ENCODE measurements at regions not wholly inside any gene's neighbourhood (a gene's known extent, or its start where the extent isn't known, plus 50 kb on each side); places are given as distances from the start of the nearest gene placed in this dataset.

GRCh38 chr16:73610160-73610559 is 562.2 kb upstream of the ZFHX3 start:
- no peak for DNase-seq (ENCODE audit: low read depth)

GRCh38 chr16:73608911-73609310 is 561.0 kb upstream of the ZFHX3 start:
- DNase-seq (ENCODE audit: low read depth) = no peak

- DNase-seq (ENCODE audit: low read depth) = no peak
Measured at GRCh38 chr16:73605309-73605708, 557.4 kb upstream of the ZFHX3 start.

GRCh38 chr16:73601911-73602310 is 554.0 kb upstream of the ZFHX3 start:
- no peak for DNase-seq (ENCODE audit: low read depth)

GRCh38 chr16:73599870-73600269 is 551.9 kb upstream of the ZFHX3 start:
- no peak for DNase-seq (ENCODE audit: low read depth)

- no peak for DNase-seq (ENCODE audit: low read depth)
Measured at GRCh38 chr16:73599351-73599750, 551.4 kb upstream of the ZFHX3 start.

- DNase-seq (ENCODE audit: low read depth) = no peak
Measured at GRCh38 chr16:73584157-73584556, 536.2 kb upstream of the ZFHX3 start.

- DNase-seq (ENCODE audit: low read depth) = no peak
Measured at GRCh38 chr16:73572135-73572828, 524.4 kb upstream of the ZFHX3 start.

- DNase-seq (ENCODE audit: low read depth) = no peak
Measured at GRCh38 chr16:73569266-73569980, 521.5 kb upstream of the ZFHX3 start.

GRCh38 chr16:73568769-73569168 is 520.8 kb upstream of the ZFHX3 start:
- no peak for DNase-seq (ENCODE audit: low read depth)

- DNase-seq (ENCODE audit: low read depth) = no peak
Measured at GRCh38 chr16:73565925-73566324, 518.0 kb upstream of the ZFHX3 start.

- no peak for DNase-seq (ENCODE audit: low read depth)
Measured at GRCh38 chr16:73565263-73565662, 517.3 kb upstream of the ZFHX3 start.

GRCh38 chr16:73563709-73564108 is 515.8 kb upstream of the ZFHX3 start:
- no peak for DNase-seq (ENCODE audit: low read depth)

- DNase-seq (ENCODE audit: low read depth) = no peak
Measured at GRCh38 chr16:73560497-73560896, 512.6 kb upstream of the ZFHX3 start.

- DNase-seq (ENCODE audit: low read depth) = no peak
Measured at GRCh38 chr16:73558219-73558618, 510.3 kb upstream of the ZFHX3 start.

- no peak for DNase-seq (ENCODE audit: low read depth)
Measured at GRCh38 chr16:73553941-73554660, 506.2 kb upstream of the ZFHX3 start.

GRCh38 chr16:73549984-73550631 is 502.2 kb upstream of the ZFHX3 start:
- DNase-seq (ENCODE audit: low read depth) = no peak

GRCh38 chr16:73547552-73548403 is 499.9 kb upstream of the ZFHX3 start:
- no peak for DNase-seq (ENCODE audit: low read depth)

- DNase-seq (ENCODE audit: low read depth) = no peak
Measured at GRCh38 chr16:73546341-73546845, 498.5 kb upstream of the ZFHX3 start.

- DNase-seq (ENCODE audit: low read depth) = no peak
Measured at GRCh38 chr16:73545755-73546154, 497.8 kb upstream of the ZFHX3 start.

GRCh38 chr16:73545290-73545689 is 497.4 kb upstream of the ZFHX3 start:
- no peak for DNase-seq (ENCODE audit: low read depth)
